ENCODE measurements at regions not wholly inside any gene's neighbourhood (a gene's known extent, or its start where the extent isn't known, plus 50 kb on each side); places are given as distances from the start of the nearest gene placed in this dataset.

DNA sequence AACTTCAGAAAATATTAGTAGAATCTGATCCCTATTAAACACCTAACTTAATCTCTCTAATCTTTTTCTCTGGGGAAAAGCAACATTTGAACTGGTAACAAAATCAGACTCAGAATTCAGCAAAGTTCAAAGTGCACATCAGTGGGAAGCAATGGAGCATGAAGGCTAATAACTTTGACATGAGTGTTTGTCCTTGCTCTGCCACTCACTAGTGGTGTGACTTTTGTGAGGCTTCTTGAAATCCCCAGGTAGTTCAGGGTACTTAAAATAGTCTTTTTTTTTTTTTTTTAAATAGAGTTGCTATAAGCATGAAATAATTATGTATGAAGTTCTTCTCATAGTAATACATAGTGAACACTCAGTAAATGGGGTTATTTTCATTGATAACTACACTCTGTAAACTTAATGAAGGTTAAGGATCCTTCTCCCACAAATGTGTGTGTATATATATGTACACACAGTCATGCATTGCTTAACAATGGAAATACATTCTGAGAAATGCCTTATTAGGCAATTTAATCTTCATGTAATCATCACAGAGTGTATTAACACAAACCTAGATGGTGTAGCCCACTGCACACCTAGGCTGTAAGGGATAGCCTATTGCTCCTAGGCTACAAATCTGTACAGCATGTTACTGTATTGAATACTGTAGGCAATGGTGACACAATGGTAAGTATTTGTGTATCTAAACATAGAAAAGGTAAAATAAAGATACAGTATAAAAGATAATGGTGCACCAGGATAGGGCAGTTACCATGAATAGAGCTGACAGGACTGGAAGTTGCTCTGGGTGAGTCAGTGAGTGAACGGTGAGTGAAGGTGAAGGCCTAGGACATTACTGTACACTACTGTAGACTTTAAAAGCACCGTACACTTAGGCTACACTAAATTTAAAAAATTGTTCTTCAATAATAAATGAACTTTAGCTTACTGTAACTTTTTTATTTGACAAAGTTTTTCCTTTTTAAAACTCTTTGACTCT lies 73.3 kb upstream of the HMHB1 start:
- no TSS peak for BruUV-seq (replicated peaks)
- Histone ChIP-seq H3K9me1 (ENCODE audit: control insufficient read depth, insufficient read depth, low read length) (no peaks in the 10 kb centered on the region), H3K4me1 (replicated peaks in 1 of 2; ENCODE audit: control insufficient read depth in 2 of 2, insufficient read depth in 2 of 2, low read length in 2 of 2) (no peaks in the 10 kb centered on the region), H3K36me3 (ENCODE audit: control insufficient read depth, insufficient read depth, low read length) (no peaks in the 10 kb centered on the region), H3K9me3 (replicated peaks; ENCODE audit: control insufficient read depth, insufficient read depth, low read depth, low read length) (no peaks in the 10 kb centered on the region), H3K4me3 (no peak overlapping the region), H4K20me1 (replicated peaks; ENCODE audit: control insufficient read depth, insufficient read depth, low read length) (no peaks in the 10 kb centered on the region), H3K79me2 (ENCODE audit: control insufficient read depth, insufficient read depth, low read length) (no peaks in the 10 kb centered on the region), H3K27me3 (ENCODE audit: control insufficient read depth in 2 of 2, insufficient read depth in 2 of 2, low read length in 2 of 2) (no peaks in the 10 kb centered on the region), H3K9ac (ENCODE audit: insufficient read depth in 1 of 2, low read depth in 2 of 2, low read length in 2 of 2) (no peak overlapping the region), H3K4me2 (ENCODE audit: insufficient read depth, low read length) (no peak overlapping the region), H2AFZ (ENCODE audit: low read depth, low read length) (no peak overlapping the region), H3K27ac (ENCODE audit: extremely low read depth, low read depth, low read length) (no peak overlapping the region)
- intact Hi-C loops (cut with micrococcal nuclease) (no loop called here), in situ Hi-C loops (cut with MboI) (no loop called here)
- ChIA-PET POLR2A (interaction anchor here (1.0 kb wide), 1 partner anchor 11 kb away, joined by 3 read pairs; no protein-coding TSS in a partner anchor), CTCF (ENCODE audit: low intra/inter-chr PET ratio) (no interaction called here)
- WGBS (ENCODE audit: insufficient coverage, low coverage, missing lambda C conversion rate): 6% methylated on average over 2 of the region's 2 CpGs
- FAIRE-seq: no peak
- ATAC-seq: no peak
- no peak for DNase-seq (ENCODE audit: extremely low read depth in 1 of 4, low spot score in 3 of 4)
- TF ChIP-seq YBX1 (IDR thresholded peaks at IDR 0.05) (no peak), SIN3A (IDR thresholded peaks at IDR 0.05; ENCODE audit: borderline replicate concordance in 2 of 2, control insufficient read depth in 1 of 2, low read depth in 2 of 2, low read length in 2 of 2) (no peak), ARNT (IDR thresholded peaks at IDR 0.05) (no peak), ZNF592 (IDR thresholded peaks at IDR 0.05) (no peak), CUX1 (CRISPR knock-in tag; IDR thresholded peaks at IDR 0.05) (no peak), C11orf30 (IDR thresholded peaks at IDR 0.05; ENCODE audit: low read depth) (no peak), HNRNPL (IDR thresholded peaks at IDR 0.05; ENCODE audit: low read depth, low read length) (no peak)
- TF ChIP-seq, protein P1, sequence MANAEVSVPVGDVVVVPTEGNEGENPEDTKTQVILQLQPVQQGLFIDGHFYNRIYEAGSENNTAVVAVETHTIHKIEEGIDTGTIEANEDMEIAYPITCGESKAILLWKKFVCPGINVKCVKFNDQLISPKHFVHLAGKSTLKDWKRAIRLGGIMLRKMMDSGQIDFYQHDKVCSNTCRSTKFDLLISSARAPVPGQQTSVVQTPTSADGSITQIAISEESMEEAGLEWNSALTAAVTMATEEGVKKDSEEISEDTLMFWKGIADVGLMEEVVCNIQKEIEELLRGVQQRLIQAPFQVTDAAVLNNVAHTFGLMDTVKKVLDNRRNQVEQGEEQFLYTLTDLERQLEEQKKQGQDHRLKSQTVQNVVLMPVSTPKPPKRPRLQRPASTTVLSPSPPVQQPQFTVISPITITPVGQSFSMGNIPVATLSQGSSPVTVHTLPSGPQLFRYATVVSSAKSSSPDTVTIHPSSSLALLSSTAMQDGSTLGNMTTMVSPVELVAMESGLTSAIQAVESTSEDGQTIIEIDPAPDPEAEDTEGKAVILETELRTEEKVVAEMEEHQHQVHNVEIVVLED (CRISPR knock-in tag; IDR thresholded peaks at IDR 0.05): no peak

Data from K562 (cell line).